Amygdala (tissue), 56 donors: ENCODE measurements at regions not wholly inside any gene's neighbourhood (a gene's known extent, or its start where the extent isn't known, plus 50 kb on each side); places are given as distances from the start of the nearest gene placed in this dataset.
"Not testable (repeated sequence)": the region's sequence is repeated elsewhere in the genome, so short reads cannot be mapped to it uniquely, and the experiment has no call there.

ENCODE experiments used
- DNase-seq, 56 donors: peaks; one replicate each; lab custom pipeline; 2025; lab: John Stamatoyannopoulos, UW

DNA sequence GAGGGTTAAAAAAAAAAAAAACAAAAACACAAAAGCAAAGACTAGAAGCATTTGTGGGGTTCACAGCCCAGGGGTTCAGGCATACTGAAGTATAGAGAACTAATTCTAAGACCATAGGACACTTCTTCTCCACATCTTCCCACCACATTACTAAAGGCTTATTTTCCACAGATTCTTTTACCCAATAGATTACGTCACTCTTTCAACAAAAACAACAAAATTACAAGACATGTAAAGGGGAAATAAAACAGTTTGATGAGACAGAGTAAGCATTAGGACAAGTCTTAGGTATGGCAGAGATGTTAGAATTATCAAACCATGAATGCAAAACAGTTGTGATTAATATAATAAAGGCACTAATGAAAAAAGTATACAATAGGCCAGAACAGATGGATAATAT, 2013.7 kb downstream of the MRPL39 start:
- no peak for DNase-seq

DNA sequence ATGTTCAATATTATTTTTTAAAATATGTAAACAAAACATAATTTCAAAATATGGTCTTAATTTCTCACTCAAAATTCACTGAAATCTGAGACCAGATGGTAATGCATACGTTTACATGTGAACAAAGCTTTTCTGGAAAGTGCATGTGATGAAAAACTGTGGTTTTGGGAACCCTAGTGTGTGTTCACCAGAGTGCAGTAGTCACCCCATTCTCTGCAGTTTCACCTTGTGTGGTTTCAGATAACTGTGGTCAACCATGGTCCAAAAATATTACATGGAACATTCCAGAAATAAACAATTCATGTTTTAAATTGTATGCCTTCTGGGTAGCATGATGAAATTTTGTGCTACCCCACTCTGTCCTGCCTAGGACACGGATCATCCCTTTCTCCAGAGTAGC, 2021.9 kb downstream of the MRPL39 start:
- DNase-seq = no peak

DNA sequence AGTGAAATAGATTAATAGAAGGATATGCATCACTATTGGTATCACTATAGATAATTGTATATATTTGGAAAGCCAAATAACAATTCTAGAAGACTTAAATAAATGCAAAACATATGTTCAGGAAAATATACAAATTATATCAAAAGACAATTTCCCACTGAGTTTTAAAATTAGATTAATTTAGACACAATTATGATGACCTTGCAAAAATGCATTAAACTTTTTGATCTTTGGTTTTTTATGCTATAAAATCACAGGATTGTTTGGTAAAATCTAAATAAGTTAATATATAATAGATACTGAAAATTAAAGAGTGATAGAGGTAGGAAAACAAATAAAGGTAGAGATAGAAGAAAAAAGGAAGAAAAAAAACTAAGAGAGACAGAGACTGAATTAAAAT, 2027.7 kb downstream of the MRPL39 start:
- DNase-seq = no peak

DNA sequence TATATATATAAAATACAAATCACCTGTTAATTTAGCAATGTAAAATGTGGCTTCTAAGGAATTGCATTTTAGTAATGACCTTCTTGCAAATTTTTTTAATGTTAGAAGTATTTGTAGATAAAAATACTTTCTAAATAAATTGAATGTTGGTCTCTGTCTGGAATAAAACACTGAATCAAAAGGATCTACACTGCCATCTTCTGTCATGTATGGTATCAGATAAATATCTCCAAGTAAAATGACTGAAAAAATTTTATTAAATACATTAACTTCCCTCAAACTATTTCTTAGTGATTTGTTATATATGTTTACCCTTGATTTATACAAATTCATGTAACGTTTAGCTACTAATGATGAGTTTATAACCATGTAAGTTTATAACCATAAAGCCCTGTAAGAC, 2029.3 kb downstream of the MRPL39 start:
- DNase-seq = no peak

GRCh38 chr21:23574932-23575331, 2032.3 kb downstream of the MRPL39 start:
- no peak for DNase-seq

DNA sequence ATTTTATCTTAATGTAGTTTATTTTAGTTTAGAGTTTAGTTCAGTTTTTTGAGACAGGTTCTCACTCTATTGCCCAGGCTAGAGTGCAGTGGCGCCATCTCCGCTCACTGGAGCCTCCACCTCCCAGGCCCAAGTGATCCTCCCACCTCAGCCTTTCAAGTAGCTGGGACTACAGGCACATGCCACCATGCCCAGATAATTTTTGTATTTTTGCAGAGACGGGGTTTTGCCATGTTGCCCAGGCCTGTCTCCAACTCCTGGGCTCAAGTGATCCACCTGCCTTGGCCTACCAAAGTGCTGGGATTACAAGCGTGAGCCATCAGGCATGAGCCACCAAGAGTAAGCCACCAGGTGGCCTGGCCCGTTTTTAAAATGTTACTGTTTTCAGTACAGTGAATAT, 2058.4 kb downstream of the MRPL39 start:
- DNase-seq = not testable (repeated sequence)

GRCh38 chr21:23543333-23543732, 2063.9 kb downstream of the MRPL39 start:
- no peak for DNase-seq

DNA sequence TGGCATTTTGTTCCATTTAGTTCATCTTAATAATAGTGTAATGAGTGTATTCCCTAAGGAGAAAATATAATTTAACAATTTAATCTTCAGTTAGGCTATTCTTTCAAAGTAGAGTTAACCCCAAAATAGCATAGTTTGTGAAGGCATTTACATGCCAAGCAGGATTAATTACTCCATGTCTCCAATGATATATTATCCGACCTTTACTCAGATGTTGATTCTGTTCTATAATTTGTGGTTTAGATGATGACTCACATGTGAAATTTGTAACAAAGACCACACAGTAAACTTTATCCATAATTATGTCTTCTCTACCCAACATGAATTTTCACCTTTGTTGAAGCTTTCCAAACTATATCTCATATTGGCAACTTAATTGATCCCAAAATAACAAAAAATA, 2065.2 kb downstream of the MRPL39 start:
- no peak for DNase-seq

DNA sequence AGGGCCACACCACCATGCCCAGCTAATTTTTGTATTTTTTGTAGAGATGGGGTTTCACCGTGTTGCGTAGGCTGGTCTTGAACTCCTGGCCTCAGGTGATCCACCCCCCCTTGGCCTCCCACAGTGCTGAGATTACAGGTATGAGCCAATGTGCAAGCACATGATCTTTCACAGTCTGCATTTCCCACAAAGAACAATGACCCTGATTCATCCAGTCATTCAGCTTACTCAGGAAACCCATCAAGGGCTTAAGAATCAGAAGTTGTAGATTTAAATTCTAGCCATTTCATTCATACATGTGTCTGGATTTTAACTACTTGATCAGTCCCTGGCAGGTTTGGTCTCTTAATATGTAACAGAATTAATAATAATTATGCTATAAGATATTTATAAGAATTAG, 2065.7 kb downstream of the MRPL39 start:
- DNase-seq = no peak

- DNase-seq = no peak
Measured at GRCh38 chr21:23534850-23535249, 2072.4 kb downstream of the MRPL39 start.

DNA sequence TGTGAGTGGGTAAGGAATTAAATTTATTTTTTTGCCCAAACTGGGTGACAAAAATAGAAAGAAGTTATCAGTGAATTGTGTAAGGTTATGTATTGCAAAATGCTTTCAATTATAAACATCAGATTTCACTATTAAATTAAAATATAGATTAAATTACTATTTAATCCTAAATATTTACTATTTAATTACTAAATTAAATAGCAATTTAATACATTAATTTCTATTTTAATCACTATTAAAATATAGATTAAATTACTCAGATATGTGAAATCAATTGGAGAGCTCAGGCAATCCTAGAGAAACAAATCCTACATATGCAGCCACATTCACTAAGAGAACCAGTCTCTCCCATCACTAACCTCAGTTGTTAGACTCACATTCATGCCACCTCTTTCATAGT, 2075.8 kb downstream of the MRPL39 start:
- DNase-seq = no peak

- DNase-seq = no peak
Measured at GRCh38 chr21:23524685-23525084, 2082.6 kb downstream of the MRPL39 start.

DNA sequence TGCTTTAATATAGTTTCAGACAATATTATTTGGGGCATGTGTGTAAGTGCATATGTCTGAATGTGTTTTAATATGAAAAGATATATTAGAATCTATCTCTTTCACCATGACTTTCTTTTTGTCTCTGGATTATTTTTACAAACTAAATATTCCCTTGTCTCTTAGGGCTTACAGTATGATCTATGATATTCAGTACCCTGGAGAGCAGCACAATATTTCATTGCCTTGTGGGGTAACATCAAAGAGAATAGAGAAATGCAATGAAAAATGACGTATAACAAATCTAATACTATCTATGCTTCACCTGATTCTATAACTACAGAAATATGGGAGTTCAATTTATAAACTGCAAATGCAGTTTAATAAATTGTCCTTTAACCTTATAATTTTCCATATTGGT, 2084.5 kb downstream of the MRPL39 start:
- no peak for DNase-seq

DNA sequence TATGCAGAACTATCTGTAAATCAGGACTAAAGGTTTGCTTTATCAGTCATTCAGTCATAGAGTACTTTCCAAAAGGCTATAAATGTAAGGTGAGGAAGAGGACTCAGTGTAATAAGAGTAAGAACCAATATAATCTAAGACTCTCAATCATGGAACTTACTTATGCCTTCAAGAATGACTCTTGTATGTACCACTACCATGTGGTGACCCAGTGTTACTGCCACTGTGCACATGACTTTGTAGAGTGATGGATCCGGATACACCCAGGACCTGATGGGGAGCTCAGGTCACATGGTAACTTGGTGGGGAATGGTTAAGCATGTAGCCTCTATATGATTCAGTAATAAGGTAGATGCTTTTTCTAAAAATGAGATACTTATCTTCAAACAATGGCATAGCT, 2099.8 kb downstream of the MRPL39 start:
- no peak for DNase-seq

DNA sequence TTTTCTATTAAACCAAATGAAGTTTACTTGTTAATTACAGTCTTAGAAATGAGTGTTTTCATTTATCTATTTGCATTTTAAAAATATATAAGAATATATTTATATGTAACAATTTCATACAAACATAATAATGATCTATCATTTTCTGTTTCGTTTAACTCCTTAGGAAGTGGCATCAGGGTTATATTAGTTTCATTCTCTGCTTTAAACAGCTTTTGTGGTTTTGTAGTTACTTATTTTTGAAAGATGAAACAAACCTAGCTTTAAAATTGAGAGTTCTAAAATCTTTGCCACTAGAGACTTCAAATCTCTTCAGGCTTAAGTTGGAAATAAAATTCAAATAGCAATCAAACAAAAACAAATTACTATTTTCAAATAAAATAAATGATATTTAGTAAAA, 2110.6 kb downstream of the MRPL39 start:
- DNase-seq = no peak

GRCh38 chr21:23488245-23488644, 2119.0 kb downstream of the MRPL39 start:
- no peak for DNase-seq

DNA sequence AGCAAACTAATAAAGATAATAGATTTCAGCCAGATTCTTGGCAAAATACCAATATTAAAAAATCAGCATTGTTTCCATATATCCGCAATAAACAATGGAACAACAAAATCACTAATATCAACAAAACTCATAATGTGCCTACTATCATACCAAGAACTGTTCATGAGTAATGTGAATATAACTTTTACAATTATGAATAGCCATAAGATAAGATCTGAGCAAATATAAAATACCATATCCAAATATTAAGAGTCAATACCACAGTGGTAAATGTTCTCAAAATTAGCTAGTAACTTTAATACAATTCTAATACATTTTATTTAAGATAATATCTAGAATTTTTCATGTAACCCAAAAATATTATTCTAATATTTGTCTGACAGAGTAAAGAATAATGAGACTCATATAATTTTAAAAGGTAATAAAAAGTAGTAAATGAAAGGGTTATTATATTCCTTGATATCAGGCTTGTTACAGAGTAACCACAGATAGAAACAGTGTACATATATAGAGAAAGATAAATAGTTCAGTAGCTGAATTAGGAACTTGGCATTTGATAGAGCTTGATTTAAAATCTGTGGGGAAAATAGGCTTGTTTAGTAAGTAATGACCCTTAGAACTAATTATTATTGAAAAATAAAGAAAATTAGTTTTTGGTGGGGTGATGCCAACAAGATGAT, 2126.6 kb downstream of the MRPL39 start:
- DNase-seq = no peak

- DNase-seq = no peak
Measured at GRCh38 chr21:23478381-23478780, 2128.9 kb downstream of the MRPL39 start.

- DNase-seq = no peak
Measured at GRCh38 chr21:23475281-23476219, 2131.7 kb downstream of the MRPL39 start.

- no peak for DNase-seq
Measured at GRCh38 chr21:23471877-23472276, 2135.4 kb downstream of the MRPL39 start.

DNA sequence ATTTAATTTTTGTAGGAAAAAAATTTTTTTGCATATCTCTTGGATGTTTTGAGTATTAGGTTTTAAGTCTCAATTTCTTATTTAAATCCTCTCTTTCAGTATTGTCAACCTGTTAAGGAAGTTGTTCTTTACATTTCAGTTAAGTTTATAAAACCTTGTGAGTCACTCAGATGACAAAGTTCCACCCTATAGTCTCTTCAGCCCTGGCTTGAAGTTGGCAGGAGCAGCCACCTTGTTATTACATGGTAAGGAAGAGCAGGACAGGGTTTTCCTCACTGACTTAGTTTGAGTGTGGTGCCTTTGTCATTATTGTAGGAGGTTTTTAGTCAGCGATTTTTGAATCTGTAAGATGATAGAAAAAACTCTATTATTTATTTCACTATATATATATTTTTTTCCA, 2143.9 kb downstream of the MRPL39 start:
- no peak for DNase-seq

GRCh38 chr21:23455676-23456075, 2151.6 kb downstream of the MRPL39 start:
- DNase-seq = no peak
